H1 (cell line): ENCODE measurements at regions not wholly inside any gene's neighbourhood (a gene's known extent, or its start where the extent isn't known, plus 50 kb on each side); places are given as distances from the start of the nearest gene placed in this dataset.

Experiments used
- JUND ChIP-seq: IDR thresholded peaks from 2 replicates; pipeline ENCODE4 v1.6.1; 2011; ENCODE audit warnings: mild to moderate bottlenecking, improper control_type of control experiment, low read length
- RNF2 ChIP-seq: fragments of 200-900, 300-1000 bp; sonication (generic); IDR thresholded peaks from 2 replicates; pipeline ENCODE4 v1.7.1; 2016; ENCODE audit warnings: borderline replicate concordance, low read depth, mild to moderate bottlenecking, antibody characterized with exemption, low read length; ENCODE audit not compliant: poor library complexity, severe bottlenecking; ENCODE audit errors: missing control alignments

GRCh38 chr5:120402606-120403005 lies 61.5 kb upstream of the PRR16 start (continued):
- TF ChIP-seq RNF2, result no peak
- TF ChIP-seq JUND, result no peak
